ENCODE measurements at regions not wholly inside any gene's neighbourhood (a gene's known extent, or its start where the extent isn't known, plus 50 kb on each side); places are given as distances from the start of the nearest gene placed in this dataset.

GRCh38 chr18:78150590-78150989, 829.0 kb upstream of the SALL3 start:
- Histone ChIP-seq H3K4me3 (ENCODE audit: low read depth, low read length) (no peak overlapping the region), H3K36me3 (no peaks in the 10 kb centered on the region), H3K4me1 (no peaks in the 10 kb centered on the region), H3K27me3 (no peaks in the 10 kb centered on the region), H3K9me3 (no peaks in the 10 kb centered on the region)
- TF ChIP-seq CTCF (IDR thresholded peaks at IDR 0.05; ENCODE audit: low read depth, low read length), result no peak
- DNase-seq, result no peak

- Histone ChIP-seq H3K9me3 (no peaks in the 10 kb centered on the region), H3K27me3 (no peaks in the 10 kb centered on the region), H3K4me1 (no peaks in the 10 kb centered on the region), H3K36me3 (no peaks in the 10 kb centered on the region), H3K4me3 (ENCODE audit: low read depth, low read length) (no peak overlapping the region)
- no peak for TF ChIP-seq CTCF (IDR thresholded peaks at IDR 0.05; ENCODE audit: low read depth, low read length)
- no peak for DNase-seq
These were observed 828.4 kb upstream of the SALL3 start for GRCh38 chr18:78151234-78151633.

- no peaks in the 10 kb centered on the region for H3K9me3 ChIP-seq
- no peaks in the 10 kb centered on the region for H3K36me3 ChIP-seq
- no peak for DNase-seq
- no peak overlapping the region for H3K4me3 ChIP-seq (ENCODE audit: low read depth, low read length)
- no peaks in the 10 kb centered on the region for H3K27me3 ChIP-seq
- no peak for TF ChIP-seq CTCF (IDR thresholded peaks at IDR 0.05; ENCODE audit: low read depth, low read length)
- no peaks in the 10 kb centered on the region for H3K4me1 ChIP-seq
These were observed 827.5 kb upstream of the SALL3 start for GRCh38 chr18:78151948-78152725.

GRCh38 chr18:78153362-78153761, 826.3 kb upstream of the SALL3 start:
- DNase-seq, result no peak
- no peak for TF ChIP-seq CTCF (IDR thresholded peaks at IDR 0.05; ENCODE audit: low read depth, low read length)
- no peaks in the 10 kb centered on the region for H3K4me1 ChIP-seq
- no peaks in the 10 kb centered on the region for H3K36me3 ChIP-seq
- no peaks in the 10 kb centered on the region for H3K9me3 ChIP-seq
- H3K4me3 ChIP-seq (ENCODE audit: low read depth, low read length), result no peak overlapping the region
- no peaks in the 10 kb centered on the region for H3K27me3 ChIP-seq

GRCh38 chr18:78154444-78154843, 825.2 kb upstream of the SALL3 start:
- no peak for DNase-seq
- H3K9me3 ChIP-seq, result no peaks in the 10 kb centered on the region
- H3K4me3 ChIP-seq (ENCODE audit: low read depth, low read length), result no peak overlapping the region
- no peaks in the 10 kb centered on the region for H3K27me3 ChIP-seq
- TF ChIP-seq CTCF (IDR thresholded peaks at IDR 0.05; ENCODE audit: low read depth, low read length), result no peak
- no peaks in the 10 kb centered on the region for H3K4me1 ChIP-seq
- no peaks in the 10 kb centered on the region for H3K36me3 ChIP-seq

- Histone ChIP-seq H3K4me1 (no peaks in the 10 kb centered on the region), H3K4me3 (ENCODE audit: low read depth, low read length) (no peak overlapping the region), H3K9me3 (no peaks in the 10 kb centered on the region), H3K36me3 (no peaks in the 10 kb centered on the region), H3K27me3 (no peaks in the 10 kb centered on the region)
- TF ChIP-seq CTCF (IDR thresholded peaks at IDR 0.05; ENCODE audit: low read depth, low read length), result no peak
- DNase-seq, result no peak
These were observed 824.8 kb upstream of the SALL3 start for GRCh38 chr18:78154853-78155252.

Measured in BE2C (cell line).